ENCODE measurements at regions not wholly inside any gene's neighbourhood (a gene's known extent, or its start where the extent isn't known, plus 50 kb on each side); places are given as distances from the start of the nearest gene placed in this dataset.
"Not testable (repeated sequence)": the region's sequence is repeated elsewhere in the genome, so short reads cannot be mapped to it uniquely, and the experiment has no call there.

- DNase-seq: not testable (repeated sequence)
Measured at GRCh38 chr1:239106689-239107088, 279.7 kb upstream of the CHRM3 start.

- DNase-seq: no peak
Measured at GRCh38 chr1:239098400-239099037, 287.8 kb upstream of the CHRM3 start.

GRCh38 chr1:239091537-239091936 lies 294.8 kb upstream of the CHRM3 start:
- no peak for DNase-seq

- DNase-seq: no peak
Measured at GRCh38 chr1:239084459-239085080, 301.8 kb upstream of the CHRM3 start.

GRCh38 chr1:239081947-239082346 lies 304.4 kb upstream of the CHRM3 start:
- not testable (repeated sequence) for DNase-seq

- no peak for DNase-seq
Measured at GRCh38 chr1:239067480-239067879, 318.9 kb upstream of the CHRM3 start.

- DNase-seq: no peak
Measured at GRCh38 chr1:239067058-239067457, 319.3 kb upstream of the CHRM3 start.

DNA sequence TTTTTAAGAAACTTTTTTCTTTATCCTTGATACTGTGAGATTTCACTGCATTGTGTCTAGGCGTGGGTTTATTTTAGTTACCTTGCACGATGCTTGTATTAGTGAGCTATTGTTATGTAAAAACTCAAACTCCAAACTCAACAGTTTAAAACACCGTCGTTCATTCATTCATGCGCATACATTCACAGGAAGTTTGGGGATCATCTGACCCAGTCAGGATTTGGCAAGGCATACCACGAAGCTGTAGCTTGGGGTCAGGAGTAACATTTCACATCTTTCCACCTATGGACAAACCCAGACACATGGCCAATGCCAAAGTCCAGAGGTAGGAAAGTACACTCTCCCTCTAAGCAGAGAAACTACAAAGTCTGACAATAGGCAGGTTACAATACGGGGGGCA lies 324.6 kb upstream of the CHRM3 start:
- DNase-seq: no peak

GRCh38 chr1:239058190-239058589 lies 328.2 kb upstream of the CHRM3 start:
- no peak for DNase-seq

GRCh38 chr1:239056940-239057339 lies 329.4 kb upstream of the CHRM3 start:
- no peak for DNase-seq

DNA sequence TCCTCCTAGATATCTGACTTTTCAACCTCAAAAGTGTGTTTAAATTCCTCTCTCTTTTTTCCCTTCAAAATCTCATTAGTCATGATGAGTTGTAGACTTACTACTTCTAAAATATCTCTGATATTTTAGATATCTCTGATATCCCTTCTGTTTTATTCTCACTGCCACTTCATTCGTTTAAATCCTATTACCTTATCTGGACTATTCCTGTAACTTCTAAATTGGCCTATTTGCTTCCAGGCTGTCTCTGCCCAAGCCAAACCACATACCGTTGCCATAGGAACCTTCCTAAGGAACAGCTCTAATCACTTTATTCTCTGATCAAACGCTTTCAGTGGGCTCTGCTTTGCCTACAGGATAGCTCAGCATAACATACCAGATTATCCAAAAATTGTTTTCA lies 333.1 kb upstream of the CHRM3 start:
- DNase-seq: no peak

DNA sequence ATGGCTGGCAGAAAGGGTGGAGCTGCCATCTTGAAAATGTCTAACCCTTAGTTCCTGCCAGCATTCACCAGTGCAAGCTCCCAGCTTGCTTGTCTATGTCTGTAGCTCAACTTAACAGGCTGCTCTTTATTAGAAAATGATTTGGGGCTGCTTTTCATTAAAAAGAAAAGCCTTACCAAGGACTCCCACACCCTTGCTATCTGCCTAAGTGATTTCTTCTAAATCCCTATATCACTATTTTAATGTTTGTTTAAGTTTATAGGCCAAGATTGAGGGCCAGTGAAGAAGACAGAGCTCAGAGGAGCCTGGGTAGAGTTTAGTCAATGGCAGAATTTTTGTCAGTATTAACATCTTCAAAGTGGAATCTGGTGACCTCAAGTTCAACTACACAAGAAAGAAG lies 336.8 kb upstream of the CHRM3 start:
- DNase-seq: no peak

DNA sequence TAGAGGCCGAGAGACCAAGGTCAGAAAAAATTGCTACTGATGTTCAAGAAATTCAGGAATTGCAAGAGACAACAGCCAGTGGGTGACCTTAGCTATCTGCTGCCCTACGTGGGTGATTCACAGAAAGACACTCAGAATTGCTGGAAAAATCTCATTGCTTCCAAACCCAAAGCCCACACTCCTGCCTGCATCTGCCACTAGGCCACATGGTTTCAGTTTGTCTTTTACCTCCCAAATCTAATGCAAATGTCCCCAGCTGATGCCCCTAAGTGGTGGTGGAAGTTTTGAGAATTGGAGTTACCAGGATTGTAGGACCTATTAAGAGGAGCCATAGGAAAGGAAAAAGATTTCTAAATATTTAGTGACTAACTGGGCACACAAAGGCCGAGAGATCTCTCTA lies 341.5 kb upstream of the CHRM3 start:
- no peak for DNase-seq

DNA sequence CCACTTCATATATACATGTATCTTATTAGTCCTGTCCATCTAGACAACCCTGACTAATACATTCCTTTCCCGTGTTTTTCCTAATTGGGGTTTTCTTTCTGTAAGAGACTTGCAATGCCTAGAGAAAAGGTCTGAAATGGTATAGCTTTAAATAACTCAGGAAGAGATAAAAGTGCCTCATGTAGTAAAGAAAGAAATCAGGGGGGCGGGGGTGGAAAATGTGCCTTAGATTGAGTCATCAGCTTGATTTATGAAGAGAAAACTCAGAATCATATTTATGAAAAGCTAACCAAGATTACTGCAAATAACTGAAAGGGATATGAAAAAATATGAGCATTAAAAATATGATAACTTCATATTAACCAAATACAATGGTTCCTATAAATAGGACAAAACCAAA lies 345.8 kb upstream of the CHRM3 start:
- DNase-seq: no peak

- no peak for DNase-seq
Measured at GRCh38 chr1:239031310-239031709, 355.1 kb upstream of the CHRM3 start.

- no peak for DNase-seq
Measured at GRCh38 chr1:239025997-239026694, 360.2 kb upstream of the CHRM3 start.

GRCh38 chr1:239025223-239025622 lies 361.1 kb upstream of the CHRM3 start:
- no peak for DNase-seq

DNA sequence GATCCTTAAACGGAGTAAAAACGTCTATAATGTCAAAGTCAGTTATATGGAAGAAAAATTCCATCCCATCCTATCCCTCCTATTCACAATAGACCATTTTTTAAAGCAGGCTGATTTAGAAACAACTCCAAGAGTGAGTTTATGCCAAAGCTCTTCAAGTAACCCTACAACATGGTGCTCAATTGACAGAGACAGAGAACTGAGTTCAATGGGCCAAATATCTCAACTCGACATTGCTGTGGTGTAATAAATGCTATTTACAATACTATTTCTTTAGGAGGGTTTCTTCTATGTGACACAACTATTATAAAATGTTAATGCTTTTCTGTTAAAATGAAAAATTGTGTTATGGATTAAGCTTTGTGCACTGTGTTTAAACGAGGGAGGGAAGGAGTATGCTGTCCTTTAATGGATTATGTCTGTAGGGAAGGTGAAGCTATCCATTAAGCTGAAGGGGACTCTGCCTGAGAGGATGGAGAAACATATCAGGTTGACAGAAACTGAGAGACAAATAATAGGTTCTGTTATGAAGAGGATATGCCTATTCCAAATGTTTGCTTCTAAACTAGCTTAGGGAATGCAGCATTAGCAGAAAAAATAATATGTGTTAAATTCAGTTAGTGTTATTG lies 362.5 kb upstream of the CHRM3 start:
- DNase-seq: no peak

DNA sequence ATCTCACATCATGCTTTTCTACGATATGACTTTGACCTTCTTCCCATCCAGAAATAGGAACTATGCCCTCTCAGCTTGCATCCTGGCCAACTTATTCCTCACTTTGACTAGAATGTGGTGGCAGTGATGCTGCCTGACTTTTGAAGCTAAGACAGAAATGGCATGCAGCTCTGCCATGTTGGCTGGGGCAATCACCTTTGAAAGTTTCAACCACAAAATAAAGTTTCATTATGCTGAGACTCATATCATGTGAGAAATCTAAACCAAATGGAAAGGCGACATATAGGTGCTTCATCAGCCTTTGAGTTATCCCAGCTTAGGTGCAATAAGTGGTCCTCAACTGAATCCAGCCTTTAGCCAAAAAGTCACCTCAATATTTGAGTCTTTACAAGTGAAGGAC lies 370.0 kb upstream of the CHRM3 start:
- DNase-seq: no peak

DNA sequence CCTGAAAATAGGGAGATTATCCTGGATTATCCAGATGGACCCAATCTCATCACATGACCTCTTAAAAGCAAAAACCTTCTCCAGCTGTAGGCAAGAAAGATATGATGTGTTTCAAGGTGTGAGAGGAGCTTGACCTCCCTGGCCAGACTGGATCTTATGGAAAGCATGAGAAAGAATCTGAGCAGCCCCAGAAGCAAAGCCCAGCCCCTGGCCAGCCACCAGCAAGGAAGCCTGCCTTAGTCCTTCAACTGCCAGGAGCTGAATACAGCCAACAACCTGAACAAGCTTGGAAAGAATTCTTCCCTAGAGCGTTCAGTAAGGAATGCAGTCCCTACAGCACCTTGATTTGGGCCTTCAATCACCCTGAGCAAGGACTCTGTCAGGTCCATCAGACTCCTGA lies 375.0 kb upstream of the CHRM3 start:
- no peak for DNase-seq

DNA sequence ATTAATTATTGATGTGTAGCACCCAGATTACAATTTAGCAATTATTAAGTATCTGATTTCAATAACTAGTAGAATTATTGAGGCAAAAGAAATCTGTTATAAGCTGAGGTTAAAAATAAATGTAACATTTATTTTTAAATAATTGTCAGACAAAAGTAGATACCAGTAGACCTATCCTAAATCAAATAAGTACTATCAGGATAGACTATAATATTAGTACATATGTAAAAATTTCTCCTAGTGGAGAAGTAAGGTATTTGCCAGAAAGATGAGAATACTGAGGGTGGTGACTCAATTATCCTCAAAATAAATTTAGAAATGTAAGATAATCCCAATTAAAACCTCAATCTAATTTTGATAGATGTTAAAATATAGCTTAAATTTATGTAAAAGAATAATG lies 377.8 kb upstream of the CHRM3 start:
- DNase-seq: no peak

GRCh38 chr1:239006276-239006675 lies 380.1 kb upstream of the CHRM3 start:
- no peak for DNase-seq

DNA sequence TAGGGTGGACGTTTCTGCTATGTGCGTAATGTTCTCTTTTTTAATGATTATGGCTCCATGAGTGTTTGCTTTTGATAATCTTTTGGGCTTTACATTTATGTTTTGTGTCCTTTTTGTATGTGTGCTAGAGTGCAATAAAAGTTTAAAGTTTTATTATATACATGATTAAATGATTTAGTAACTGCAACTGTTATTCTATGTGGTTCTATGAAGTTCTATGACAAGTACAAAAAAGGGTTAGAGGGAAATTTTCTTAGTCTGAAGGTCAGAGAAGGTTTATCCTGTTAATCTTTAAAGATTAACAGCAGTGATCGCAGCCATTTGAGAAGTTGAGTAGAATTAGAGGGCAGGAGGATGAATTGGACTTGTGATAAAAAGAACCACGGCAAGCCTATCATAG lies 386.4 kb upstream of the CHRM3 start:
- DNase-seq: no peak

DNA sequence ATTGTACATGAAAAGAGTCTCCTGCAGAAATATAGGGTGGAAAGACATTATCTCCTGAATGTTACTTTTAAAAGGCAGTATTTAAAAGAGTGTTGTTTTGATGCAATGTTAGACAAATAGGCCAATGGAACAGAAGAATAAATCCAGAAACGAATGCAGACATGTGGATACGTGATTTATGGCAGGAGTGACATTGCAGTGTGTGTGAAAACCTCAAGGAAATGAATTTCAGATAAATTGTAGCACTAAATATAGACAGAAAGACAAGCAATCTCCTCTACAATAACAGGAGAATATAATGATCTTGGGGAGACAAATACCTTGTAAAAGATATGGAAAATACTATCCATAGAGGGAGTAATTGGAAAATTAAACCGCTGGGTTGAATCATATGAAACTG lies 387.8 kb upstream of the CHRM3 start:
- no peak for DNase-seq

All from DMS 273 treated with DMSO at 0.1 percent for 48 hours (cell line).